Eye (tissue), 1 donor: ENCODE measurements at regions not wholly inside any gene's neighbourhood (a gene's known extent, or its start where the extent isn't known, plus 50 kb on each side); places are given as distances from the start of the nearest gene placed in this dataset.

Source experiments
- DNase-seq: peaks from one replicate; pipeline ENCODE4 v3.0.0-alpha.2; 2015

- DNase-seq: no peak
Measured at GRCh38 chr20:58109126-58109880, 119.2 kb downstream of the ANKRD60 start.

GRCh38 chr20:58107533-58107932, 120.9 kb downstream of the ANKRD60 start:
- DNase-seq: no peak

- no peak for DNase-seq
Measured at GRCh38 chr20:58106143-58106750, 122.2 kb downstream of the ANKRD60 start.

DNA sequence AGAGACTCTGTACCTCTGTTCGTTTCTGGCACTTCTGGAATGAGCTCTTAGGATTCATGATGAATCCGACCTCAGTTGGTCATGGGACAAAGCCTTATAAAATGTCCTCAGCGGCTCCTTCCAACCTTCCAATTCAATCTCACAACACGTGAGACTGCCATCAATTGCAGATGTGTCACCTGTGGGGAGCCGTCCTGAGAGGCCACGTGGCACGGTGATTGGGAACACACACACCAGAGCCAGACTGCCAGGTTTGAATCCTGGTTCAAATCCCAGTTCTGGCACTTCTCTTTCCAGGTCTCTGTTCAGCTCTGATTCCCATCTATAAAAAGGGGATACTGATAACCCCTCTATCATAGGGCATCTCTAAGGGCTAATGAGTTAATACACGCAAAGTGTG, 124.5 kb downstream of the ANKRD60 start:
- DNase-seq: no peak

DNA sequence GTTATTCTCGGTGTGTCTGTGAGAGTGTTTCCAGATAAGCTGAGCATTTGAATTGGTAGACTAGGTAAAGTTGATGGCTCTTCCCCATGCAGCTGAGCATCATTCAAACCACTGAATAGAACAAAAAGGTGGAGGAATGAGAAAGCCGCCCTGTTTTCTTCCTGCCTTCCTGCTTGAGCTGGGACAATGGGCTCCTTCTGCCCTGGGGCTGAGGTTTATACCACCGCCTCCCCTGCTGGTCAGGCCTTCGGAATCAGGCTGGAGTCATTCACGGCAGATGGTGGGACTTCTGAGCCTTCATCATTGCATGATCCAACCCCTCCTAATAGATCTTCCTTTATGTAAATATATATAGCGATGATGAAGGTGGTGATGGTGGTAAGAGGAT, 124.9 kb downstream of the ANKRD60 start:
- DNase-seq: no peak

DNA sequence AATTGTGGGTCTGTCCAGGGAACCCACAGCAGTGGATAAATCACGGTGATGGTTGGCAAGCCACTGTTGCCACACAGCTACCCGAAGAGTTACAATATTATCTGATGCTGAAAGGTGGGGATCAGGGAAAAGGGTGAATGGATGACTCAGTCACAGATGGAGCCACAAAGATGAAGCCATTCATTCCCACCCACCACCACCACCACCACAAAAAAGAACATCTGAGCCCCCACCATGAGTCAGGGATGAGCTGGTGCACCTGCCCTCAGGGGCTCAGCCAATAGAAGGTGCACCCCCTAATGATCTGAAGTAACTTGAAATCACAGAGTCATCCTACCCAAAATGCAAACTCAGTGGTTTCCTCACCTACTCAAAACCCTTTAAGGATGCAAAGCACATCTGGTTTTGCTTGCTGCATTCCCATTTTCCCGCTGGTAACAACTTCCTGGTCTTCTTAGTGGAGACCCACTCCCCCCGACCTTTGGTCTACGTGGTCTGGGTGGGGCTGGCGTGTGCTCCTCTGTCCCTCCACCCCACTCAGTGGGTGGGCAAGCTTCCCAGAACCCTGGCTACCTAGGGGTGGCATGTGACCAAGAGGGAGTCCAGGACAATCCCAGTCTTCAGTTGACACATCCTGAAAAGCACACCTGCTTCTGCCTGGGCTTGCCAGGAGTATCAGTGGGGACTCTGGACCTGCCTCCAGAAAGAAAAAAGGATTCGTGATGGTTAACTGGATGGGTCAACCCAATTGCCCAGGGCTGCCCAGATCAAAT, 125.5 kb downstream of the ANKRD60 start:
- DNase-seq: no peak

DNA sequence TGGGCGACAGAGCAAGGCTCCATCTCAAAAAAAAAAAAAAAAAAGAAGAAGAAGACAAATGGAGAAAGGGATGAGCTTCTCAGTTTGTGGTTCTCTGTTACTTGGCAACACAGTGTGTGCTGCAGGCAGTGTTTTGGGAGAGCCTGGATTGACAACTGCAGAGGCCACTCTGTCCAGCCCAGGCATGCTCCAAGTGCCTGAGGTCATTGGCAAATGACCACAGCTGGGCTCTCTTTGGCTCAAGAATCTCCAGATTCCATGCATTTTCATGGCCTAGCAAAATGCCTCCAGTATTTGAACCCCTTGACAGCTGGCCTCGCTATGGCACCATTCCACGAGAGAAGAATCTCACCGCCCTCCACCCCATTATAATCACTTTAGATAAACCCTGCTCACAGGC, 126.2 kb downstream of the ANKRD60 start:
- no peak for DNase-seq

- no peak for DNase-seq
Measured at GRCh38 chr20:58100731-58101356, 127.6 kb downstream of the ANKRD60 start.

DNA sequence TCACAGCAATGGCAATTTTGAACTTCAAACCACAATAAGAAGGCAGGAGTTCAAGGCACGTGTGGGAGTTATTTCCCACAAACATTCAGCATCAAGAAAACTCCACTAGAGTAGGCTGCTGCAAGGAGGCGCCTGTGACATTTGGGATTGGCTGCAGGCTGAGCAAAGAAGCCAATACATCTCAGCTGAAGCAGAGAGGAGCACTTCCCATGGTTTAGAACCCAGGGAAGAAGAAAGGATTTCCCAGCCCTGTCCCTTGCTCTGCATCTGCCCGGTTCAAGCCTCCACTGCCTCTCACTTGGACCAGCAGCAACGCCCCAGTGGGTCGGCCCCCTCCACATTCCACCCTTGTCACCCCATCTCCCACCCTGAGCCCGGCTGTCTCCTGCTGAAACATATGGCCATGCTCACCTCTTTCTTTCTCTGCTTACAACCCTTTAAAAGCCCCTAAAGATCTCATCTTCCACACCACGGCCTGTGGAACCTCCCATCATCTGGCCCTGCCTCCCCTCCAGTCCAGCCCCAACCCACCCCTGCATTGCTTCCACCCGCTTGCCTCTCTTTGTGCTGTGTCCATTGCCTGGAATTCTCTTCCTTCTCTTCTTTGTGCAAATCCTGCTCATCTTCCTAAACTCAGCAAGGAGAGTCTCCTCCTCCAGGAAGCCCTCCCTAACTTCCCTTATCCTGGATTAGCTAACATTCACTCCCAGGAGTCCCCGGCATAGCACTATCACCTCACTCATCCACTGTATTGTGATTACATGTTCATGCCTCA, 128.3 kb downstream of the ANKRD60 start:
- no peak for DNase-seq

- no peak for DNase-seq
Measured at GRCh38 chr20:58099291-58099935, 129.0 kb downstream of the ANKRD60 start.

DNA sequence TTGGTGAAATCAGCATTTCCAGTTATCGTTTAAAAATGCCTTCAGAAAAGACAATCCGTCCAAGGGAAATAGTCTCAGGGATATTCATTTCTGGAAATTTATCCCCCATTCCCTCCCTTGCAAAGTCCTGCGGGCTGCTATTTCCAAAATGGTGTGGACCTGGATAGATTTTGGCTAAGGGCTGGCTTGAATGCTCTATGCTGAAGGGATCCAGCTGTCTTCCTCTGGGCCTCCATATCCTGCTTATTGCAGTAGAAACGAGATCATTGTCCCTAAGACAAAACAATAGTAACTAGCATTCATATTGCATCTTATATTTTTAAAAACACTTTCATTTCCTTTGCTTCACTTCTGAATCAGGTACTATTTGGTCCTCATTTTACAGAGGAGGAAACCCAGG, 129.9 kb downstream of the ANKRD60 start:
- no peak for DNase-seq

- DNase-seq: no peak
Measured at GRCh38 chr20:58097943-58098342, 130.5 kb downstream of the ANKRD60 start.

- no peak for DNase-seq
Measured at GRCh38 chr20:58097429-58097828, 131.0 kb downstream of the ANKRD60 start.

DNA sequence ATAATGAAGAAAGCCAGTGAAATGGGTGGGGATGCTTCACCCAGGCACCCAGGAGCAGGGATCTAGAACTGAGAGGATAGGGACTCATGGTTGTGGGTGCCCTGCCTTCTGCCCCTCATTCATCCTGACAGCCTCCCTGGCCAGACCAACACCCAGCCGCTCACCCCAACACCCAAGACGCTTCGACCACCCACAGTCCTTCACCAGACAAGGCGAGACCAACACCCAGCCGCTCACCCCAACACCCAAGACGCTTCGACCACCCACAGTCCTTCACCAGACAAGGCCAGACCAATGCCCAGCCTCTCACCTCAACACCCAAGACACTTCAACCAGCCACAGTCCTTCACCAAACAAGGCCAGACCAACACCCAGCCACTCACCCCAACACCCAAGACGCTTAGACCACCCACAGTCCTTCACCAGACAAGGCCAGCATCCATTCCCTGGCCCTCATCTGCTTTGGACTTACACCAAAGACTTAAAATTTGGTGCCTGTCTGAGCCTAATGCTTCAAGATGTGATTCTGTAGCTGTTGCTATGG, 131.5 kb downstream of the ANKRD60 start:
- DNase-seq: no peak

DNA sequence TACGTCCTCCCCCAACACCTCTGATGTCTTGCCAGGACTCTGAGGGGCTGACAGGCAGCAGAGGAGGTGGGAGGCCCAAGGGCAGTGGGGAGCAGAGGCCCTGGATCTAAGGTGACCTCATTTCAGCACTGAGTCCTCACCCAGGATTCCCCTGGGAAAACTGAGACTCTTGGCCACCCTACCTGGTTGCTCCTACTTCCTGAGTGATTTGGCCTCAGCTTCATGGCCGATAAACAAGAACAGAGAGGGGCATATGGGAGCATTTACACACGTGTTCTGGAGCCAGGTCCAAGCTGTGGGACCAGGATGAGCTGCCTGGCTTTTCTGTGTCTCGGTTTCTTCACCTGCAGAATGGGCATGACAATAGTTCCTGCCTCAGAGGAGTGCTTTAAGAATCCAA, 133.8 kb downstream of the ANKRD60 start:
- no peak for DNase-seq

DNA sequence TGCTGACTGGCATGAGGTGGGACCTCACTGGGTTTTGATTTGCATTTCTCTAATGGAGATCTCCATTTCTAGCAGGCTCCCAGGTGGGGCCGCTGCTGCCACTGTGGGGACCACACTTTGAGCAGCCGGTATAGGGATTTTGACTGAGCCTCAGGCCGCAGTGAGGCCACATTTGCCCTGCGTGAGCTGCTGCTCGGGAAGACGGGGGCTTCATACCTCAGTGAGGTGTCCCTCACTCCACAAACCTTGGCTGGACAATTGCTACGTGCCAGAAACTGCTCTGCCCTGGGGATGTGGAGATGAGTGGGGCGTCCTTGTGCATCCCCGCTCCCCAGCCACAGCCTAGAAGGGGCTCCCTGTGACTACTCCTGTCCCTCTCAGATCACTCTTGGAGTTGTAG, 134.3 kb downstream of the ANKRD60 start:
- DNase-seq: no peak

- DNase-seq: no peak
Measured at GRCh38 chr20:58092871-58093270, 135.6 kb downstream of the ANKRD60 start.

- DNase-seq: no peak
Measured at GRCh38 chr20:58092353-58092752, 136.1 kb downstream of the ANKRD60 start.

DNA sequence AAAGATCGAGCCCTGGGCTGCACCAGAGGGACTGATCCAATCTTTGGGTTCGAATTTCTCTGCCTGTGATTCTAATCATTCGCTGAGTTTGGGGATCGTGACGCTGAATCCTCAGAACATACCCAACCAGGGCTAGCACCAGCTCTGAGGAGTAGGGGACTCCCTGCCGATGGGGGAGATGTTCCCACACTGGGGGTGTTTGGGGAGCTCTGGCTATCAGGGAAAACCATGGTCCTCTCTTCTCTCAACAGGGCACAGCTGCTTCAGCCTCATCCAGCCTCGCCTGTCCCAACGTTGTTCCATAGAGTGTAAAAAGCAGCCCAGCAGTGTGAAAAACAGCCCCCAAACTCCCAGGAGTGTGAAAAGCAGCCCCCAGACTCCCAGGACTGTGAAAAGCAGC, 136.6 kb downstream of the ANKRD60 start:
- DNase-seq: no peak

DNA sequence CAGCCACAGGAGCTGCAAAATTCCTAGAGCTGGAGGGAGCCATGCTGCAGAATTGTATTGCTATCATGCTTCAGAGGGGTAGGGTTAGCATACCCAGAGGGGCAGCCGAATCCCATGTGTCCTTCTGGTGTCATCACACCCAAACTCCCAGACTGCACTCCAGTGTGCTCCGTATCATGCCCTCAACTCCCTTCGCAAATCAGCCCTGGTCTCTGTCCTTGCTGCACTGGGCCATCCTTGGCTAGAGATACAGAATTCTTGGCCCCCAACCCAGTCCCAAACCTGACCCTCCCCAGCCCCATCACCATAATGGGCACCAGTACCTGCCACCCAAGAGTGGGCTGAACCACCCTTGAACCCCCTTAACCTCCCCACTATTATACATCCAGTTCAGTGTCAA, 138.3 kb downstream of the ANKRD60 start:
- DNase-seq: no peak

DNA sequence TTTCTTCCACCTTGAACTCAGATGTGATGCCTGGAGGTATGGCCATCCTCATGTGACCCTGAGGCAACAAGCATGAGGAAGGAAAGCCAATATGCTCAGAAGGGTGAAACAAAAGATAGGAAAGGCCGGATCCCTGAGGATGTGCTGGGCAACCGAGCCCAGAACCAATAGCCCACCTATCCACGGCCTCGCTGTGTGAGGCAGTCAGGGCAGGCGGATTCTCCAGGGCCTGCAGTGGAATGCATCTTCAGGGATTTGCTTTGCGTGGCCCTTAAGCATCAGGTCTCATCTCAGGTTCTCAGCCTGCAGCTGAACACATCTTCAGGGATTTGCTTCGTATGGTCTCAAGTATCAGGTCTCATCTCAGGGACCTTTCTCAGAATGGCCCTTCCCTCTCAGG, 139.8 kb downstream of the ANKRD60 start:
- DNase-seq: no peak

GRCh38 chr20:58088105-58088504, 140.3 kb downstream of the ANKRD60 start:
- no peak for DNase-seq
